ENCODE measurements at regions not wholly inside any gene's neighbourhood (a gene's known extent, or its start where the extent isn't known, plus 50 kb on each side); places are given as distances from the start of the nearest gene placed in this dataset.

- WGBS, 2 donors, result 81 to 86% methylated on average over 2 of the region's 2 CpGs
- H3K27ac ChIP-seq, result no peak overlapping the region
Observed at GRCh38 chr14:44041700-44042099, 465.4 kb downstream of the FSCB start.

GRCh38 chr14:44040561-44040960 lies 466.5 kb downstream of the FSCB start:
- 80 to 100% methylated on average over 1 of the region's 1 CpG for WGBS, 2 donors
- TF ChIP-seq EP300 (IDR thresholded peaks at IDR 0.05) (no peak), POLR2A (IDR thresholded peaks at IDR 0.05) (no peak), CTCF (IDR thresholded peaks at IDR 0.05) (no peak)
- Histone ChIP-seq H3K36me3 (no peaks in the 10 kb centered on the region), H3K4me1 (no peaks in the 10 kb centered on the region), H3K9me3 (no peaks in the 10 kb centered on the region), H3K27ac (no peak overlapping the region), H3K4me3 (no peak overlapping the region), H3K27me3 (no peaks in the 10 kb centered on the region)
- DNase-seq (ENCODE audit: low spot score in 2 of 2), result no peak

More at GRCh38 chr14:44041700-44042099, 465.4 kb downstream of the FSCB start:
- TF ChIP-seq POLR2A (IDR thresholded peaks at IDR 0.05) (no peak), EP300 (IDR thresholded peaks at IDR 0.05) (no peak), CTCF (IDR thresholded peaks at IDR 0.05) (no peak)
- Histone ChIP-seq H3K4me1 (no peaks in the 10 kb centered on the region), H3K4me3 (no peak overlapping the region), H3K27me3 (no peaks in the 10 kb centered on the region), H3K36me3 (no peaks in the 10 kb centered on the region), H3K9me3 (no peaks in the 10 kb centered on the region)
- DNase-seq (ENCODE audit: low spot score in 2 of 2), result no peak

- no peak overlapping the region for H3K27ac ChIP-seq
- no peak for DNase-seq (ENCODE audit: low spot score in 2 of 2)
- 39 to 49% methylated on average over 1 of the region's 1 CpG for WGBS, 2 donors
- no peaks in the 10 kb centered on the region for H3K36me3 ChIP-seq
- no peaks in the 10 kb centered on the region for H3K27me3 ChIP-seq
- H3K4me3 ChIP-seq, result no peak overlapping the region
- H3K4me1 ChIP-seq, result no peaks in the 10 kb centered on the region
- TF ChIP-seq POLR2A (IDR thresholded peaks at IDR 0.05) (no peak), EP300 (IDR thresholded peaks at IDR 0.05) (no peak), CTCF (IDR thresholded peaks at IDR 0.05) (no peak)
- H3K9me3 ChIP-seq, result no peaks in the 10 kb centered on the region
Observed at GRCh38 chr14:44036248-44036647, 470.8 kb downstream of the FSCB start.

- no peak for TF ChIP-seq CTCF (IDR thresholded peaks at IDR 0.05)
- TF ChIP-seq EP300 (IDR thresholded peaks at IDR 0.05), result no peak
- no peak for TF ChIP-seq POLR2A (IDR thresholded peaks at IDR 0.05)
- H3K4me3 ChIP-seq, result no peak overlapping the region
- H3K27me3 ChIP-seq, result no peaks in the 10 kb centered on the region
- peaks cover 0 to 4% (median 0%) of the 10 kb centered on the region in 4 donors for H3K4me1 ChIP-seq
- H3K36me3 ChIP-seq, result no peaks in the 10 kb centered on the region
- no peaks in the 10 kb centered on the region for H3K9me3 ChIP-seq
- WGBS, 2 donors, result 47 to 53% methylated on average over 2 of the region's 2 CpGs
- DNase-seq (ENCODE audit: low spot score in 2 of 2), result no peak
- no peak overlapping the region for H3K27ac ChIP-seq
Observed at GRCh38 chr14:44035707-44036106, 471.4 kb downstream of the FSCB start.

GRCh38 chr14:44030831-44031383 lies 476.2 kb downstream of the FSCB start:
- TF ChIP-seq EP300 (IDR thresholded peaks at IDR 0.05) (no peak), POLR2A (IDR thresholded peaks at IDR 0.05) (no peak), CTCF (IDR thresholded peaks at IDR 0.05) (no peak)

More at GRCh38 chr14:44030831-44031383, 476.2 kb downstream of the FSCB start:
- no peak overlapping the region for H3K4me3 ChIP-seq
- H3K9me3 ChIP-seq, result no peaks in the 10 kb centered on the region
- no peak for DNase-seq (ENCODE audit: low spot score in 2 of 2)
- peaks cover 0 to 5% (median 0%) of the 10 kb centered on the region in 4 donors for H3K4me1 ChIP-seq
- WGBS, 2 donors, result 29 to 38% methylated on average over 4 of the region's 4 CpGs
- no peaks in the 10 kb centered on the region for H3K36me3 ChIP-seq
- no peaks in the 10 kb centered on the region for H3K27me3 ChIP-seq
- H3K27ac ChIP-seq, result no peak overlapping the region
